ENCODE measurements at regions not wholly inside any gene's neighbourhood (a gene's known extent, or its start where the extent isn't known, plus 50 kb on each side); places are given as distances from the start of the nearest gene placed in this dataset.

DNA sequence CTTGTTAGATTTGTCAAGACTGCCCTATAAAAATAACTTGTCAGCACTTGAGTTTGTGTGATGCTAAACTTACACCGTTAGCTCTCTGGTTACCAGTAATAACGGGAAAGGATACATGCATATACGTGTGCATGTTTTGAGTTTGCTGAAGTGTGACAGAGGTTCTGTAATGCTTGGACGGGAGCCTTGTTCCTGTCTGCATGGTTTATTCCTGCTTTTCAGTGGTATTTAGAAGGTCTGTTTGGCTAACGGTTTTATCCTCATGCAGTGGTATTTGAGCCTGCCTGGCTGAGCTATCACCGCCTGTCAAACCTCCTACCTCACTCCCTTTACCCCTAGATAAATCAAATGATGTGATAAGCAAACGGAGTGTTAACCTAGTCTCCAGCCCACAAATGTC is 305.6 kb downstream of the GALC start:
- no peak for DNase-seq
- TF ChIP-seq, protein P1, sequence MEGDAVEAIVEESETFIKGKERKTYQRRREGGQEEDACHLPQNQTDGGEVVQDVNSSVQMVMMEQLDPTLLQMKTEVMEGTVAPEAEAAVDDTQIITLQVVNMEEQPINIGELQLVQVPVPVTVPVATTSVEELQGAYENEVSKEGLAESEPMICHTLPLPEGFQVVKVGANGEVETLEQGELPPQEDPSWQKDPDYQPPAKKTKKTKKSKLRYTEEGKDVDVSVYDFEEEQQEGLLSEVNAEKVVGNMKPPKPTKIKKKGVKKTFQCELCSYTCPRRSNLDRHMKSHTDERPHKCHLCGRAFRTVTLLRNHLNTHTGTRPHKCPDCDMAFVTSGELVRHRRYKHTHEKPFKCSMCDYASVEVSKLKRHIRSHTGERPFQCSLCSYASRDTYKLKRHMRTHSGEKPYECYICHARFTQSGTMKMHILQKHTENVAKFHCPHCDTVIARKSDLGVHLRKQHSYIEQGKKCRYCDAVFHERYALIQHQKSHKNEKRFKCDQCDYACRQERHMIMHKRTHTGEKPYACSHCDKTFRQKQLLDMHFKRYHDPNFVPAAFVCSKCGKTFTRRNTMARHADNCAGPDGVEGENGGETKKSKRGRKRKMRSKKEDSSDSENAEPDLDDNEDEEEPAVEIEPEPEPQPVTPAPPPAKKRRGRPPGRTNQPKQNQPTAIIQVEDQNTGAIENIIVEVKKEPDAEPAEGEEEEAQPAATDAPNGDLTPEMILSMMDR (conservative IDR thresholded peaks at IDR 0.05): no peak
- Mint-ChIP-seq H3K9me3 (peaks cover 17% of the 10 kb centered on the region), H3K27me3 (ENCODE audit: insufficient read depth) (no peaks in the 10 kb centered on the region), H3K4me1 (peaks cover 14% of the 10 kb centered on the region), H3K36me3 (ENCODE audit: low read depth) (no peaks in the 10 kb centered on the region), H3K4me3 (no peak overlapping the region), H3K27ac (no peak overlapping the region)
- Histone ChIP-seq H3K4me1 (ENCODE audit: control insufficient read depth, insufficient read depth, low read length) (peaks cover 2% of the 10 kb centered on the region), H3K9ac (ENCODE audit: extremely low read depth, low read length, poor library complexity, severe bottlenecking) (no peak overlapping the region), H3K27me3 (ENCODE audit: control insufficient read depth, insufficient read depth, low read length, poor library complexity, severe bottlenecking) (no peaks in the 10 kb centered on the region), H3K9me3 (ENCODE audit: control insufficient read depth, low read length) (peaks cover 12% of the 10 kb centered on the region), H3K27ac (ENCODE audit: low read depth, low read length) (no peak overlapping the region), H3K36me3 (ENCODE audit: control insufficient read depth, insufficient read depth, low read length) (no peaks in the 10 kb centered on the region), H3K4me3 (ENCODE audit: low read length) (no peak overlapping the region)
- WGBS, 2 experiments (ENCODE audit: insufficient coverage in 1 of 2, insufficient read length in 1 of 2): 92 to 100% methylated on average over 3 to 7 of the region's 7 CpGs

DNA sequence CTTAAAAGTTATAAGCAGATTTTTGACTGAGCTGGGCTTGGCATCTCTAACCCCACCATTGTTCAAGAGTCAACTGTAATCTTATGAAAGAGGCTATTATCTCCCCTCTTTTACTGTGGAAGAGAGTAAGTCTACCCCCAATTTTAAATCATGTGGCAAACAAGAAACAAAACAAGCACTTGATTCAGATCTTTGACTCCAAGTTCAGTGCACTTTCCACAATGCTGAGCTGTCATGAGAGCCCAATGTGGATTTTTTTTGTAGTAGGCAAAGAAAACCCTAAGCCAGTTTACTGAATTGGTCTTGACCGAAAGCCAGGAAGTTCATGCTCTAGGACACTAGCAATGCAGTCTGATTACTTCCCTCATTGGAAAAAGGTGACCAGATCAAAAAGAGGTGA is 306.2 kb downstream of the GALC start:
- Histone ChIP-seq H3K4me3 (ENCODE audit: low read length) (no peak overlapping the region), H3K27me3 (ENCODE audit: control insufficient read depth, insufficient read depth, low read length, poor library complexity, severe bottlenecking) (no peaks in the 10 kb centered on the region), H3K36me3 (ENCODE audit: control insufficient read depth, insufficient read depth, low read length) (no peaks in the 10 kb centered on the region), H3K9me3 (ENCODE audit: control insufficient read depth, low read length) (peaks cover 19% of the 10 kb centered on the region), H3K27ac (ENCODE audit: low read depth, low read length) (no peak overlapping the region), H3K9ac (ENCODE audit: extremely low read depth, low read length, poor library complexity, severe bottlenecking) (no peak overlapping the region), H3K4me1 (ENCODE audit: control insufficient read depth, insufficient read depth, low read length) (peaks cover 2% of the 10 kb centered on the region)
- Mint-ChIP-seq H3K27me3 (ENCODE audit: insufficient read depth) (no peaks in the 10 kb centered on the region), H3K9me3 (peaks cover 21% of the 10 kb centered on the region), H3K27ac (no peak overlapping the region), H3K4me3 (no peak overlapping the region), H3K4me1 (peaks cover 14% of the 10 kb centered on the region), H3K36me3 (ENCODE audit: low read depth) (no peaks in the 10 kb centered on the region)
- TF ChIP-seq, protein P1 (conservative IDR thresholded peaks at IDR 0.05): no peak
- 100% methylated on average over 1 of the region's 1 CpG for WGBS, 2 experiments (ENCODE audit: insufficient coverage in 1 of 2, insufficient read length in 1 of 2)
- no peak for DNase-seq

DNA sequence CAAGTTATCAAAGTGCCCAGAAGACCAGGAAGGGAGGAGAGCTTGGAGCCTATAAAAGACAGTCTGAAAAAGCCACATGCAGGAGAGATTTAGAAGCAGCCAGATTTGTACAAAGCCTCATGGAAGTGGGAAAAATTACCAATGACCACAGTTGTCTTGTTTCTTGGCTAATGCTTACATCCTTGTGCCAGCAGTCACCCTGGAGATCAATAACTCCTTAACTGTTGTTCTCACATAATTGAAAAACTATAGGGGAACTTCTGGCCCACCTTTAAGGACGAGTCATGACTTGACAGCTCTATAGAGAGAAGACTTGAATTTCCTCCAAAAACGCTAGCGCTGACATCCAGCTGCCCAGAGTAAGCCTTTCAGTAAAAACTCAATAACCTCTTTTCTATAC is 313.1 kb downstream of the GALC start:
- no peaks in the 10 kb centered on the region for H3K36me3 Mint-ChIP-seq (ENCODE audit: low read depth)
- no peak for DNase-seq
- Histone ChIP-seq H3K9ac (ENCODE audit: extremely low read depth, low read length, poor library complexity, severe bottlenecking) (no peak overlapping the region), H3K4me3 (ENCODE audit: low read length) (no peak overlapping the region), H3K36me3 (ENCODE audit: control insufficient read depth, insufficient read depth, low read length) (no peaks in the 10 kb centered on the region), H3K27ac (ENCODE audit: low read depth, low read length) (no peak overlapping the region), H3K27me3 (ENCODE audit: control insufficient read depth, insufficient read depth, low read length, poor library complexity, severe bottlenecking) (no peaks in the 10 kb centered on the region), H3K4me1 (ENCODE audit: control insufficient read depth, insufficient read depth, low read length) (no peaks in the 10 kb centered on the region), H3K9me3 (ENCODE audit: control insufficient read depth, low read length) (peaks cover 21% of the 10 kb centered on the region)
- WGBS, 2 experiments (ENCODE audit: insufficient coverage in 1 of 2, insufficient read length in 1 of 2): 88% methylated on average over 3 of the region's 3 CpGs; no CpG with 5 or more reads in 1 of the 2 experiments
- no peaks in the 10 kb centered on the region for H3K4me1 Mint-ChIP-seq
- peaks cover 7% of the 10 kb centered on the region for H3K27me3 Mint-ChIP-seq (ENCODE audit: insufficient read depth)
- peaks cover 21% of the 10 kb centered on the region for H3K9me3 Mint-ChIP-seq
- TF ChIP-seq, protein P1 (conservative IDR thresholded peaks at IDR 0.05): no peak
- H3K27ac Mint-ChIP-seq: no peak overlapping the region
- no peak overlapping the region for H3K4me3 Mint-ChIP-seq

Measured in endodermal cell (in vitro differentiated cells).